Keratinocyte (primary cell): ENCODE measurements at regions not wholly inside any gene's neighbourhood (a gene's known extent, or its start where the extent isn't known, plus 50 kb on each side); places are given as distances from the start of the nearest gene placed in this dataset.

Experiments
- EZH2 ChIP-seq: IDR thresholded peaks from one replicate; pipeline ENCODE4 v1.6.1; 2012; ENCODE audit warnings: inconsistent platforms, mild to moderate bottlenecking, low read length, moderate library complexity
- TF ChIP-seq, protein P1 (sequence below), 3 experiments: IDR thresholded peaks in 1 of 3; conservative IDR thresholded peaks in 1 of 3; optimal IDR thresholded peaks in 1 of 3; 2 replicates in 2 of 3; 3 replicates in 1 of 3; pipeline versions ENCODE3 to v1.5.1; 2011; ENCODE audit warnings: low read length in 3 of 3, mild to moderate bottlenecking in 3 of 3, moderate library complexity in 2 of 3, control low read depth in 1 of 3, inconsistent platforms in 1 of 3; ENCODE audit not compliant: insufficient read depth in 2 of 3; ENCODE audit errors: extremely low read depth in 1 of 3

DNA sequence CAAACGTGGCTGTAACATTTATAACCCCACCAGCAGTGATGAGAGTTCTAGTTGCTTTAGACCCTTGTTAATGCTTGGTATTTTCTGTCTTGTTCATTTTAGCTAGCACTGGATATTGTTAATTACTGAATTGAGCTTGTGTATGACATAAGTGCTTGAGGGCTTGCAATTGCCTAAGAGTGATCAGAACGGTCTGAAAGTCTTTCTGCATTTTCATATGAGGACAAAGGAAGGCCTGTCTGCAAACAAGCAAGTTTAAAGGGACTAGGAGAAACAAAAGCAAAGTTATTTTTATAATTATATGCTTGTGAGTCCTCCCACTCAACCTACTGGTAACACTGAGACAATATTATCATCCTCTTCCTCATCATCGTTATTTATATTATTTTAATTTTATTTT, 305.5 kb upstream of the DUSP10 start:
- TF ChIP-seq, protein P1, sequence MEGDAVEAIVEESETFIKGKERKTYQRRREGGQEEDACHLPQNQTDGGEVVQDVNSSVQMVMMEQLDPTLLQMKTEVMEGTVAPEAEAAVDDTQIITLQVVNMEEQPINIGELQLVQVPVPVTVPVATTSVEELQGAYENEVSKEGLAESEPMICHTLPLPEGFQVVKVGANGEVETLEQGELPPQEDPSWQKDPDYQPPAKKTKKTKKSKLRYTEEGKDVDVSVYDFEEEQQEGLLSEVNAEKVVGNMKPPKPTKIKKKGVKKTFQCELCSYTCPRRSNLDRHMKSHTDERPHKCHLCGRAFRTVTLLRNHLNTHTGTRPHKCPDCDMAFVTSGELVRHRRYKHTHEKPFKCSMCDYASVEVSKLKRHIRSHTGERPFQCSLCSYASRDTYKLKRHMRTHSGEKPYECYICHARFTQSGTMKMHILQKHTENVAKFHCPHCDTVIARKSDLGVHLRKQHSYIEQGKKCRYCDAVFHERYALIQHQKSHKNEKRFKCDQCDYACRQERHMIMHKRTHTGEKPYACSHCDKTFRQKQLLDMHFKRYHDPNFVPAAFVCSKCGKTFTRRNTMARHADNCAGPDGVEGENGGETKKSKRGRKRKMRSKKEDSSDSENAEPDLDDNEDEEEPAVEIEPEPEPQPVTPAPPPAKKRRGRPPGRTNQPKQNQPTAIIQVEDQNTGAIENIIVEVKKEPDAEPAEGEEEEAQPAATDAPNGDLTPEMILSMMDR (optimal IDR thresholded peaks at IDR 0.05 in 1 of 3, IDR thresholded peaks at IDR 0.05 in 1 of 3, conservative IDR thresholded peaks at IDR 0.05 in 1 of 3; ENCODE audit: extremely low read depth in 1 of 3, insufficient read depth in 2 of 3, low read length in 3 of 3) = no peak
- no peak for TF ChIP-seq EZH2
